22Rv1 (cell line): ENCODE measurements at regions not wholly inside any gene's neighbourhood (a gene's known extent, or its start where the extent isn't known, plus 50 kb on each side); places are given as distances from the start of the nearest gene placed in this dataset.

Source experiments
- H3K27ac ChIP-seq: fragments of 450-650 bp; 2 replicates; pipeline ENCODE4 v1.5.1; 2017
- ZFX ChIP-seq: fragments of 450-650 bp; IDR thresholded peaks from 2 replicates; pipeline ENCODE4 v1.6.1; 2017; ENCODE audit warnings: antibody characterized with exemption, borderline replicate concordance
- TF ChIP-seq, protein P1 (sequence below): fragments of 450-650 bp; IDR thresholded peaks from 2 replicates; pipeline ENCODE4 v1.5.1; 2017; ENCODE audit warnings: mild to moderate bottlenecking

DNA sequence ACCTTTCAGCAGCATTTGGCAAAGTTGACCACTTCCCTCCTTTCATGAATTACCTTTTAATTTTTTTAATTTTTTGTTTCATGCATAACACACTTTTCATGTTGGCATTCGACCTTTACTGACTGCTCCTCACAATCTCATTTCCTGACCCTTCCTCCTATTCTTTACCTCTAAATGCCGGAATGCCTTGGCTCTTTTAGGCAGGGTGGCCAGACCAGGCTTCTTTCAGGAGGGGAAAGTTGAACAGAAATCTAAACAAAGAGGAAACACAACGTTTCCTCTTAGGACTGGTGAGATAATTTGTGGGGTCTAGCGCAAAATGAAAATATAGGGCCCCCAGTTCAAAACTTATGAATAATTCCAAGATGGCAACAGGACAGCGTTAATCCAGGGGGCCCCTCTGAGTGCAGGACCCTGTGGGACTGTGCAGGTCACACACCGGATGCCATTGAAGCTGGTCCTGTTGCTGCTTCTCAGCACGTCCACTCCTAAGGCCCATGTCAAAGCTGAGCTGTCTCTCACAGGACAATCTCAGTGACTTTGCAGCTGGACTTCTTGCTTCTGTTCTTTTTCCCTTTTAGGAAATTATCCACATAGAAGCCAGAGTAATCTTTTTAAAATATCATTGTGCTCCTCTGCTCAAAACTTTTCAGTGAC lies 313.8 kb downstream of the HDGFL1 start:
- TF ChIP-seq, protein P1, sequence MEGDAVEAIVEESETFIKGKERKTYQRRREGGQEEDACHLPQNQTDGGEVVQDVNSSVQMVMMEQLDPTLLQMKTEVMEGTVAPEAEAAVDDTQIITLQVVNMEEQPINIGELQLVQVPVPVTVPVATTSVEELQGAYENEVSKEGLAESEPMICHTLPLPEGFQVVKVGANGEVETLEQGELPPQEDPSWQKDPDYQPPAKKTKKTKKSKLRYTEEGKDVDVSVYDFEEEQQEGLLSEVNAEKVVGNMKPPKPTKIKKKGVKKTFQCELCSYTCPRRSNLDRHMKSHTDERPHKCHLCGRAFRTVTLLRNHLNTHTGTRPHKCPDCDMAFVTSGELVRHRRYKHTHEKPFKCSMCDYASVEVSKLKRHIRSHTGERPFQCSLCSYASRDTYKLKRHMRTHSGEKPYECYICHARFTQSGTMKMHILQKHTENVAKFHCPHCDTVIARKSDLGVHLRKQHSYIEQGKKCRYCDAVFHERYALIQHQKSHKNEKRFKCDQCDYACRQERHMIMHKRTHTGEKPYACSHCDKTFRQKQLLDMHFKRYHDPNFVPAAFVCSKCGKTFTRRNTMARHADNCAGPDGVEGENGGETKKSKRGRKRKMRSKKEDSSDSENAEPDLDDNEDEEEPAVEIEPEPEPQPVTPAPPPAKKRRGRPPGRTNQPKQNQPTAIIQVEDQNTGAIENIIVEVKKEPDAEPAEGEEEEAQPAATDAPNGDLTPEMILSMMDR, result no peak
- no peak for TF ChIP-seq ZFX
- H3K27ac ChIP-seq, result no peak overlapping the region

GRCh38 chr6:22884456-22884855 lies 315.1 kb downstream of the HDGFL1 start:
- no peak for TF ChIP-seq ZFX
- TF ChIP-seq, protein P1, result no peak
- no peak overlapping the region for H3K27ac ChIP-seq

DNA sequence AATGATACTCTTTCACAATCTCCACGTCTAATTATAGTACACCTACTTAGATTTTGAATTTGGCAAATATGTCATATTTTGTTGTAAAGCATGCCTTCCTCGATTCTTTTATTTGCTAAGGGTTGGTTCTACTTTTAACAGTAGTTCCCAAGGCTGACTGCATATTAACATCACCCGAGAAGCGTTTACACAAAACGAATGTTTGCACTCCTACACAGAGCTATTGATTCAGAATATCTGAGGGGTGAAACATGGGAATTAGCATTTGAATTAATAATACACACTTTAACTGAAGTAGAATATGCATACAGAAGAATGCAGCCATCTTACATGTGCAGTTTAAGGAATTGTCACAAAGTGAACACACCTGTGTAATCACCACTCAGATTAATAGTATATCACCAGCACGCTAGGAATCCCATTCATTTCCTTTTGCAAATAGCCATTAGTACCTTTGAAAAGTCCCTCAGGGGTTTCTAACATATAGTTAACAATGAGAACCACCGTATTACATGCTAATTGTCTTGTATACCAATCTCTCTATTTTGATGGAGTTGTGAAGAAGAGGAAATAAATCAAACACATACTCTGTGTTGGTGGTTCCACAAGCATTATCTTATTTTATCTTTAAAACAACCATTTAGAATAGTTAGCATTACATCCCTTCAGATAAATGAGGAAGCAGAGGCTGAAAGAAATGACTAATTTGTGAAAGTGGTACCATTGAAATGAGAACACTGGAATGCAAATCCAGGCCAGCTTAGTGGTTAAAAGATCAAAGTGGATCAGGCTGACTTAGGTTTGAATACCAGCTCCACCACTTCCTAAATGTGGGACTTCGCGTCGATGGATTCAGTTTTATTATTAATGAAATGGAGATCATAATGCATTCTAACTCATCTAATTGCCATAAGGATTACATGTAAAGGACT lies 317.6 kb downstream of the HDGFL1 start:
- no peak for TF ChIP-seq ZFX
- H3K27ac ChIP-seq, result no peak overlapping the region

- no peak overlapping the region for H3K27ac ChIP-seq
- no peak for TF ChIP-seq ZFX
- TF ChIP-seq, protein P1, result no peak
These were observed 318.9 kb downstream of the HDGFL1 start for GRCh38 chr6:22888163-22888752.

GRCh38 chr6:22891934-22892333 lies 322.6 kb downstream of the HDGFL1 start:
- TF ChIP-seq, protein P1, result no peak
- H3K27ac ChIP-seq, result no peak overlapping the region

GRCh38 chr6:22892452-22892851 lies 323.1 kb downstream of the HDGFL1 start:
- TF ChIP-seq, protein P1, result no peak
- no peak for TF ChIP-seq ZFX
- no peak overlapping the region for H3K27ac ChIP-seq

DNA sequence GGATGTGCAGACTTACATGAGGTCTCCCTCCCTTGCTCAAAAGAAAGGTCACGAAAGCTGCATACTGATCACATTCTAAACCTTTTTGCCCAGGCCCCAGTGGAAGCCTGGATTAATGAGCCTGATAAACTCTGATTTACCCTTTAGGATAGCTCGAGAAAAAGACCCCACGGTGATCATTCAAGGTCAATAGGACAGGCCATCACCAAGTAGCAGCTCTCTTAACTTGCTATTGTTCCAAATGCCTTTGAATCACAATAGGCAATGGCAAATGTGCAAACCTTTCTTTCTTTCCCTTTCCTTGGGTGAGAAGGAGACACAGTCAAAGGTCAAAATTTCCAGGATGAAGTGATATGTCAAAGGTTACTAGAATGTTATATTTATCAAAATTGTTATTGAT lies 327.3 kb downstream of the HDGFL1 start:
- no peak for TF ChIP-seq ZFX
- TF ChIP-seq, protein P1, result no peak
- no peak overlapping the region for H3K27ac ChIP-seq
